SU-DHL-6 (cell line): ENCODE measurements at regions not wholly inside any gene's neighbourhood (a gene's known extent, or its start where the extent isn't known, plus 50 kb on each side); places are given as distances from the start of the nearest gene placed in this dataset.

ENCODE experiments used
- H2AFZ ChIP-seq: fragments of 200-600 bp; sonication (generic); 2 replicates; pipeline ENCODE4 v1.6.1; 2014; ENCODE audit warnings: low read depth, mild to moderate bottlenecking, moderate library complexity, mixed read lengths, antibody characterized with exemption, low read length; ENCODE audit not compliant: severe bottlenecking
- H3F3A ChIP-seq: fragments of 200-600 bp; shearing (Covaris generic); 2 replicates; pipeline ENCODE4 v1.6.0; 2016; ENCODE audit warnings: antibody characterized with exemption, mild to moderate bottlenecking; ENCODE audit not compliant: insufficient read depth
- H3K27ac ChIP-seq: fragments of 200-600 bp; sonication (generic); 2 replicates; pipeline ENCODE4 v1.5.1; 2016; ENCODE audit warnings: low read depth, mild to moderate bottlenecking, low read length, moderate library complexity, mixed read lengths
- H3K27me3 ChIP-seq: fragments of 200-600 bp; sonication (generic), shearing (Covaris generic); 2 replicates; pipeline ENCODE4 v1.6.0; 2014; ENCODE audit warnings: mild to moderate bottlenecking, low read length
- H3K36me3 ChIP-seq: fragments of 200-600 bp; sonication (generic); 2 replicates; pipeline ENCODE4 v1.6.1; 2014; ENCODE audit warnings: mild to moderate bottlenecking, low read length, mixed read lengths
- H3K4me2 ChIP-seq: fragments of 300-600, 200-600 bp; shearing (Covaris generic), sonication (generic); 2 replicates; pipeline ENCODE4 v1.6.0; 2014; ENCODE audit warnings: low read length, low read depth, mild to moderate bottlenecking; ENCODE audit not compliant: poor library complexity, severe bottlenecking
- H3K4me3 ChIP-seq: fragments of 200-600 bp; sonication (generic); 2 replicates; pipeline ENCODE4 v1.5.1; 2014; ENCODE audit warnings: antibody characterized with exemption, low read length, mild to moderate bottlenecking, mixed read lengths; ENCODE audit not compliant: insufficient read depth, poor library complexity, severe bottlenecking
- H3K79me2 ChIP-seq: fragments of 200-600 bp; sonication (generic); 2 replicates; pipeline ENCODE4 v1.6.1; 2014; ENCODE audit warnings: mild to moderate bottlenecking, low read length, moderate library complexity; ENCODE audit not compliant: insufficient read depth
- H3K9ac ChIP-seq: fragments of 200-600 bp; sonication (generic); 2 replicates; pipeline ENCODE4 v1.7.0; 2014; ENCODE audit warnings: mild to moderate bottlenecking, low read length
- H3K9me2 ChIP-seq: fragments of 200-600 bp; sonication (generic); replicated peaks from 2 replicates; pipeline ENCODE4 v1.6.1; 2014; ENCODE audit warnings: low read length; ENCODE audit not compliant: insufficient read depth
- H3K9me3 ChIP-seq: fragments of 200-600 bp; sonication (generic); 2 replicates; pipeline ENCODE4 v1.6.1; 2014; ENCODE audit warnings: low read length, mixed read lengths; ENCODE audit not compliant: insufficient read depth
- H4K20me1 ChIP-seq: fragments of 200-600 bp; sonication (generic); 2 replicates; pipeline ENCODE4 v1.6.1; 2014; ENCODE audit warnings: low read depth, mild to moderate bottlenecking, antibody characterized with exemption, low read length, moderate library complexity, mixed read lengths
- CTCF ChIP-seq: fragments of 200-600 bp; sonication (generic); IDR thresholded peaks from one replicate; pipeline ENCODE4 v1.5.1; 2017; ENCODE audit warnings: antibody characterized with exemption, mild to moderate bottlenecking, low read length, moderate library complexity; ENCODE audit not compliant: insufficient read depth, poor library complexity, severe bottlenecking
- EZH2phosphoT487 ChIP-seq: fragments of 200-600 bp; sonication (generic), shearing (Covaris generic); conservative IDR thresholded peaks from 2 replicates; pipeline ENCODE4 v1.6.1; 2018; ENCODE audit warnings: mild to moderate bottlenecking, antibody characterized with exemption, low read length, moderate library complexity, mixed read lengths

GRCh38 chr1:59115865-59116264 lies 181.0 kb upstream of the FGGY start:
- no peak for TF ChIP-seq EZH2phosphoT487
- no peak for TF ChIP-seq CTCF
- Histone ChIP-seq H3K27ac (no peak overlapping the region), H3K9me2 (no peaks in the 10 kb centered on the region), H3K36me3 (no peaks in the 10 kb centered on the region), H3K4me2 (no peak overlapping the region), H3K9ac (no peak overlapping the region), H4K20me1 (no peaks in the 10 kb centered on the region), H2AFZ (no peak overlapping the region), H3F3A (no peaks in the 10 kb centered on the region), H3K27me3 (no peaks in the 10 kb centered on the region), H3K9me3 (no peaks in the 10 kb centered on the region), H3K79me2 (no peaks in the 10 kb centered on the region), H3K4me3 (no peak overlapping the region)

- Histone ChIP-seq H3K36me3 (no peaks in the 10 kb centered on the region), H3F3A (no peaks in the 10 kb centered on the region), H3K79me2 (no peaks in the 10 kb centered on the region), H3K4me2 (no peak overlapping the region), H3K9me2 (no peaks in the 10 kb centered on the region), H3K4me3 (no peak overlapping the region), H3K9ac (no peak overlapping the region), H3K9me3 (no peaks in the 10 kb centered on the region), H3K27ac (no peak overlapping the region), H4K20me1 (no peaks in the 10 kb centered on the region), H2AFZ (no peak overlapping the region), H3K27me3 (no peaks in the 10 kb centered on the region)
- TF ChIP-seq EZH2phosphoT487 (no peak), CTCF (no peak)
These were observed 179.9 kb upstream of the FGGY start for GRCh38 chr1:59116920-59117542.

GRCh38 chr1:59122527-59122926 lies 174.4 kb upstream of the FGGY start:
- no peaks in the 10 kb centered on the region for H3K79me2 ChIP-seq
- H3K4me3 ChIP-seq, result no peak overlapping the region
- no peak overlapping the region for H3K4me2 ChIP-seq
- no peak overlapping the region for H3K9ac ChIP-seq
- H3K27me3 ChIP-seq, result no peaks in the 10 kb centered on the region
- no peaks in the 10 kb centered on the region for H3F3A ChIP-seq
- H3K27ac ChIP-seq, result no peak overlapping the region
- H3K9me2 ChIP-seq, result no peaks in the 10 kb centered on the region
- H3K36me3 ChIP-seq, result no peaks in the 10 kb centered on the region
- no peaks in the 10 kb centered on the region for H3K9me3 ChIP-seq
- H2AFZ ChIP-seq, result no peak overlapping the region
- TF ChIP-seq EZH2phosphoT487 (no peak), CTCF (no peak)
- H4K20me1 ChIP-seq, result no peaks in the 10 kb centered on the region
